Choroid plexus epithelial cell (primary cell): ENCODE measurements at regions not wholly inside any gene's neighbourhood (a gene's known extent, or its start where the extent isn't known, plus 50 kb on each side); places are given as distances from the start of the nearest gene placed in this dataset.

Source experiments
- DNase-seq: peaks from one replicate; pipeline ENCODE4 v3.0.0-alpha.2; 2010; ENCODE audit warnings: low read depth
- H3K4me3 ChIP-seq: 2 replicates; pipeline ENCODE4 v1.5.1; 2011; ENCODE audit warnings: low read depth, mild to moderate bottlenecking, control low read depth, low read length, moderate library complexity
- CTCF ChIP-seq: conservative IDR thresholded peaks from 2 replicates; pipeline ENCODE4 v1.5.1; 2011; ENCODE audit warnings: low read depth, mild to moderate bottlenecking, control low read depth, inconsistent platforms, low read length, moderate library complexity

GRCh38 chr5:51650824-51651223 lies 267.6 kb downstream of the ISL1 start:
- TF ChIP-seq CTCF, result no peak
- no peak overlapping the region for H3K4me3 ChIP-seq
- DNase-seq, result no peak

- no peak for TF ChIP-seq CTCF
- no peak overlapping the region for H3K4me3 ChIP-seq
- DNase-seq, result no peak
These were observed 268.2 kb downstream of the ISL1 start for GRCh38 chr5:51651476-51651875.

- no peak overlapping the region for H3K4me3 ChIP-seq
- no peak for TF ChIP-seq CTCF
- no peak for DNase-seq
These were observed 268.6 kb downstream of the ISL1 start for GRCh38 chr5:51651889-51652288.

GRCh38 chr5:51652980-51653379 lies 269.7 kb downstream of the ISL1 start:
- TF ChIP-seq CTCF, result no peak
- no peak for DNase-seq
- H3K4me3 ChIP-seq, result no peak overlapping the region

GRCh38 chr5:51657340-51658240 lies 274.3 kb downstream of the ISL1 start:
- DNase-seq, result no peak
- no peak for TF ChIP-seq CTCF
- no peak overlapping the region for H3K4me3 ChIP-seq

GRCh38 chr5:51661646-51662265 lies 278.5 kb downstream of the ISL1 start:
- DNase-seq, result no peak
- no peak overlapping the region for H3K4me3 ChIP-seq
- no peak for TF ChIP-seq CTCF
